Body of pancreas (tissue), 4 donors: ENCODE measurements at regions not wholly inside any gene's neighbourhood (a gene's known extent, or its start where the extent isn't known, plus 50 kb on each side); places are given as distances from the start of the nearest gene placed in this dataset.

Source experiments
- ATAC-seq: fragments of 150-250 bp; one replicate; pipeline ENCODE4 v1.9.1; 2016
- DNase-seq, 4 donors: peaks; one replicate each; pipeline ENCODE4 v3.0.0-alpha.2; 2019
- H3K27ac ChIP-seq, 4 donors: fragments of 200-600 bp; sonication (generic); 1 replicate in 3 of 4; 2 replicates in 1 of 4; pipeline versions ENCODE4 v1.5.1 to v1.6.1; 2016 to 2019; ENCODE audit warnings: mild to moderate bottlenecking in 1 of 4, mixed read lengths in 1 of 4, moderate library complexity in 1 of 4
- H3K27me3 ChIP-seq, 2 donors: fragments of 200-600 bp; sonication (generic); one replicate each; pipeline ENCODE4 v1.6.0; 2016; ENCODE audit warnings: mild to moderate bottlenecking in 1 of 2
- H3K36me3 ChIP-seq, 2 donors: fragments of 200-600 bp; sonication (generic); replicated peaks in 1 of 2; 2 replicates each; pipeline ENCODE4 v1.5.1; 2016; ENCODE audit warnings: low read depth in 2 of 2; ENCODE audit not compliant: insufficient read depth in 1 of 2
- H3K4me1 ChIP-seq: fragments of 200-600 bp; sonication (generic); one replicate; pipeline ENCODE4 v1.6.0; 2016
- H3K4me3 ChIP-seq, 2 donors: fragments of 200-600 bp; sonication (generic); 1 replicate in 1 of 2; 2 replicates in 1 of 2; pipeline ENCODE4 v1.5.1; 2016 to 2019
- H3K9me3 ChIP-seq, 3 donors: fragments of 200-600 bp; sonication (generic); 1 replicate in 2 of 3; 2 replicates in 1 of 3; pipeline ENCODE4 v1.5.1; 2016
- POLR2A ChIP-seq, 3 donors: fragments of 450-650 bp; IDR thresholded peaks; one replicate each; pipeline ENCODE4 v1.6.1; 2016; ENCODE audit warnings: antibody characterized with exemption in 3 of 3, mild to moderate bottlenecking in 2 of 3
- WGBS, 2 donors: methylation state at CpG; one replicate each; pipeline ENCODE4 v1.1.5; 2017; 5-methylcytosine and 5-hydroxymethylcytosine counted together
- intact Hi-C: fragments of 100-400 bp; cut with DNase I; formaldehyde crosslinking; loops from one replicate; pipeline ENCODE4 v1.15.1; 2023
- TF ChIP-seq, protein P1 (sequence below), 7 experiments: fragments of 450-650 bp in 4 of 7; fragments of 200-600 bp in 3 of 7; sonication (generic) in 3 of 7; IDR thresholded peaks; one replicate each; pipeline ENCODE4 v1.5.1; 2016 to 2019; ENCODE audit warnings: antibody characterized with exemption in 7 of 7

DNA sequence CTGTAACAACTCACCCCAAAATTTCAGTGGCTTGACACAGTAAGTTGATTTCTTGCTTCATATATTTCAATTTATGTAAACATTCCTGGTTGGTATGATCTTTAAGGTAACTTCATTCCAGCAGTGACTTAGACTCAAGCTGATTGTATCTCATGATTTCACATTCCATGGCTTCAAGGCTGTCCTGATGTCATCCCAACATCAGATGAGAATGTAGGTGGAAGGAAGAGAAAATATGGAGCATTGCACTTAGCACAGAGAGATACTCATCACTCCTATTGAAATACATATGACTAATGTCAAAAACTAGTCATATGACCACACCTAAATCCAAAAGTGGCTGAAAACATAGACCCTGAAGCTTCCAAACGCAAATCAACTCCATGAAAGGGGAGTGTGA is 793.8 kb downstream of the TBL1XR1 start:
- ATAC-seq = no peak
- Histone ChIP-seq H3K27me3 (no peaks in the 10 kb centered on the region), H3K4me3 (no peak overlapping the region), H3K4me1 (no peaks in the 10 kb centered on the region), H3K27ac (no peak overlapping the region), H3K36me3 (no peaks in the 10 kb centered on the region), H3K9me3 (no peaks in the 10 kb centered on the region)
- intact Hi-C loops = no loop called here
- WGBS, 2 donors = 75 to 88% methylated on average over 1 of the region's 1 CpG
- DNase-seq = no peak
- no peak for TF ChIP-seq POLR2A (IDR thresholded peaks at IDR 0.05)
- TF ChIP-seq, protein P1, sequence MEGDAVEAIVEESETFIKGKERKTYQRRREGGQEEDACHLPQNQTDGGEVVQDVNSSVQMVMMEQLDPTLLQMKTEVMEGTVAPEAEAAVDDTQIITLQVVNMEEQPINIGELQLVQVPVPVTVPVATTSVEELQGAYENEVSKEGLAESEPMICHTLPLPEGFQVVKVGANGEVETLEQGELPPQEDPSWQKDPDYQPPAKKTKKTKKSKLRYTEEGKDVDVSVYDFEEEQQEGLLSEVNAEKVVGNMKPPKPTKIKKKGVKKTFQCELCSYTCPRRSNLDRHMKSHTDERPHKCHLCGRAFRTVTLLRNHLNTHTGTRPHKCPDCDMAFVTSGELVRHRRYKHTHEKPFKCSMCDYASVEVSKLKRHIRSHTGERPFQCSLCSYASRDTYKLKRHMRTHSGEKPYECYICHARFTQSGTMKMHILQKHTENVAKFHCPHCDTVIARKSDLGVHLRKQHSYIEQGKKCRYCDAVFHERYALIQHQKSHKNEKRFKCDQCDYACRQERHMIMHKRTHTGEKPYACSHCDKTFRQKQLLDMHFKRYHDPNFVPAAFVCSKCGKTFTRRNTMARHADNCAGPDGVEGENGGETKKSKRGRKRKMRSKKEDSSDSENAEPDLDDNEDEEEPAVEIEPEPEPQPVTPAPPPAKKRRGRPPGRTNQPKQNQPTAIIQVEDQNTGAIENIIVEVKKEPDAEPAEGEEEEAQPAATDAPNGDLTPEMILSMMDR (IDR thresholded peaks at IDR 0.05) = no peak

- H3K4me1 ChIP-seq = no peaks in the 10 kb centered on the region
- TF ChIP-seq, protein P1 (IDR thresholded peaks at IDR 0.05) = no peak
- no peak for TF ChIP-seq POLR2A (IDR thresholded peaks at IDR 0.05)
- H3K27ac ChIP-seq = no peak overlapping the region
- ATAC-seq = no peak
- no peak overlapping the region for H3K4me3 ChIP-seq
- 68 to 70% methylated on average over 3 of the region's 3 CpGs for WGBS, 2 donors
- intact Hi-C loops = no loop called here
- H3K36me3 ChIP-seq = no peaks in the 10 kb centered on the region
- H3K27me3 ChIP-seq = no peaks in the 10 kb centered on the region
- DNase-seq = no peak
- H3K9me3 ChIP-seq = no peaks in the 10 kb centered on the region
Measured at GRCh38 chr3:176401211-176401610, 796.1 kb downstream of the TBL1XR1 start.

GRCh38 chr3:176399193-176399592 is 798.1 kb downstream of the TBL1XR1 start:
- ATAC-seq = no peak

DNA sequence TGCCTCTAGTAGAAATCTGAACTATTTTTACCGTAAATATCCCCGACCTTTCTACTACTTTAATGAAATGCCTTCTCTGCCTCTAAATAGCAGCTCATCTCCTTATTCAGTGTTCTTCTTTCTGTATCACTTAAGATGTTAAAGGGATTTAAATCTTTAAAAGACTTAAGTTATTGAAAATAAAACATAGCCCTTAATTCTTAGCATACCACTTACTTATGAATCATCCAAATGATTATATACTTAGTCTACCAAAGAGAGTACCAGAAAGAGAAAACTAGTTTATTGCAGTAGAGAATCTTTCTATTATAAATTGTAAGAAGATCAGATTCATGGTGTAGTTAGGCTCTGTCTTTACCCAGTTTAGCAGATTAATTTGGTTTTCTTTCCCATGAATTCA is 802.0 kb downstream of the TBL1XR1 start:
- ATAC-seq = no peak
- WGBS, 2 donors = 83 to 94% methylated on average over 2 of the region's 2 CpGs

More at GRCh38 chr3:176399193-176399592, 798.1 kb downstream of the TBL1XR1 start:
- 66 to 79% methylated on average over 2 of the region's 2 CpGs for WGBS, 2 donors
- no peaks in the 10 kb centered on the region for H3K9me3 ChIP-seq
- intact Hi-C loops = no loop called here
- TF ChIP-seq, protein P1 (IDR thresholded peaks at IDR 0.05) = no peak
- no peak for TF ChIP-seq POLR2A (IDR thresholded peaks at IDR 0.05)
- no peaks in the 10 kb centered on the region for H3K36me3 ChIP-seq
- no peaks in the 10 kb centered on the region for H3K27me3 ChIP-seq
- no peaks in the 10 kb centered on the region for H3K4me1 ChIP-seq
- no peak overlapping the region for H3K27ac ChIP-seq
- no peak for DNase-seq
- no peak overlapping the region for H3K4me3 ChIP-seq

GRCh38 chr3:176378789-176379188 is 818.5 kb downstream of the TBL1XR1 start:
- Histone ChIP-seq H3K27me3 (no peaks in the 10 kb centered on the region), H3K9me3 (no peaks in the 10 kb centered on the region), H3K36me3 (no peaks in the 10 kb centered on the region), H3K27ac (no peak overlapping the region), H3K4me3 (no peak overlapping the region), H3K4me1 (no peaks in the 10 kb centered on the region)
- no peak for ATAC-seq
- no peak for DNase-seq
- intact Hi-C loops = no loop called here
- WGBS, 2 donors = 41 to 48% methylated on average over 2 of the region's 2 CpGs
- TF ChIP-seq, protein P1 (IDR thresholded peaks at IDR 0.05) = no peak

More for the DNA sequence above, 802.0 kb downstream of the TBL1XR1 start:
- Histone ChIP-seq H3K9me3 (no peaks in the 10 kb centered on the region), H3K27ac (no peak overlapping the region), H3K4me3 (no peak overlapping the region), H3K27me3 (no peaks in the 10 kb centered on the region), H3K4me1 (no peaks in the 10 kb centered on the region), H3K36me3 (no peaks in the 10 kb centered on the region)
- no peak for DNase-seq
- intact Hi-C loops = no loop called here
- TF ChIP-seq, protein P1 (IDR thresholded peaks at IDR 0.05) = no peak
- no peak for TF ChIP-seq POLR2A (IDR thresholded peaks at IDR 0.05)
